Astrocyte (in vitro differentiated cells and primary cell): ENCODE measurements at regions not wholly inside any gene's neighbourhood (a gene's known extent, or its start where the extent isn't known, plus 50 kb on each side); places are given as distances from the start of the nearest gene placed in this dataset.

ENCODE experiments used
- DNase-seq: peaks from one replicate; pipeline ENCODE4 v3.0.0-alpha.2; 2010; ENCODE audit warnings: low read depth
- FAIRE-seq: peaks from 2 replicates; lab custom pipeline; 2011; peaks lifted over from hg19 to GRCh38; lab: Jason Lieb, UNC
- H2AFZ ChIP-seq: 2 replicates; pipeline ENCODE4 v1.6.0; 2012; ENCODE audit warnings: low read depth, low read length, inconsistent platforms
- H3K27ac ChIP-seq: 2 replicates; pipeline ENCODE4 v1.5.1; 2011; ENCODE audit warnings: low read depth, low read length, inconsistent platforms
- H3K27me3 ChIP-seq: 2 replicates; pipeline ENCODE4 v1.6.0; 2011; ENCODE audit warnings: low read length, inconsistent platforms; ENCODE audit not compliant: insufficient read depth
- H3K36me3 ChIP-seq: 2 replicates; pipeline ENCODE4 v1.5.1; 2011; ENCODE audit warnings: low read length, inconsistent platforms; ENCODE audit not compliant: insufficient read depth
- H3K4me1 ChIP-seq: 2 replicates; pipeline ENCODE4 v1.5.1; 2011; ENCODE audit warnings: low read length, inconsistent platforms; ENCODE audit not compliant: insufficient read depth
- H3K4me2 ChIP-seq: 2 replicates; pipeline ENCODE4 v1.6.0; 2012; ENCODE audit warnings: low read length, inconsistent platforms
- H3K4me3 ChIP-seq: 2 replicates; pipeline ENCODE4 v1.5.1; 2011; ENCODE audit warnings: low read depth, mild to moderate bottlenecking, low read length, inconsistent platforms; ENCODE audit not compliant: insufficient read depth
- H3K79me2 ChIP-seq: 2 replicates; pipeline ENCODE4 v1.6.0; 2012; ENCODE audit warnings: mild to moderate bottlenecking, low read length, inconsistent platforms; ENCODE audit not compliant: insufficient read depth
- H3K9ac ChIP-seq: 2 replicates; pipeline ENCODE4 v1.6.0; 2012; ENCODE audit warnings: mild to moderate bottlenecking, low read length, inconsistent platforms
- H3K9me3 ChIP-seq: 2 replicates; pipeline ENCODE4 v1.5.1; 2012; ENCODE audit warnings: low read depth, mild to moderate bottlenecking, low read length, inconsistent platforms; ENCODE audit not compliant: insufficient read depth
- H4K20me1 ChIP-seq: 2 replicates; pipeline ENCODE4 v1.6.0; 2012; ENCODE audit warnings: low read length, inconsistent platforms; ENCODE audit not compliant: insufficient read depth
- H3K27ac Mint-ChIP-seq: one replicate; pipeline ENCODE4 v1.8.0; 2021; ENCODE audit warnings: mild to moderate bottlenecking, mixed read lengths; ENCODE audit not compliant: unreplicated experiment
- H3K27me3 Mint-ChIP-seq: one replicate; pipeline ENCODE4 v1.8.0; 2021; ENCODE audit warnings: low read depth, mixed read lengths; ENCODE audit not compliant: unreplicated experiment
- H3K36me3 Mint-ChIP-seq: one replicate; pipeline ENCODE4 v1.8.0; 2021; ENCODE audit warnings: low read depth, mixed read lengths; ENCODE audit not compliant: unreplicated experiment
- H3K4me1 Mint-ChIP-seq: one replicate; pipeline ENCODE4 v1.8.0; 2021; ENCODE audit warnings: low read depth, mixed read lengths; ENCODE audit not compliant: unreplicated experiment
- H3K4me3 Mint-ChIP-seq: one replicate; pipeline ENCODE4 v1.8.0; 2021; ENCODE audit warnings: mild to moderate bottlenecking, moderate library complexity, mixed read lengths; ENCODE audit not compliant: unreplicated experiment
- H3K9me3 Mint-ChIP-seq: one replicate; pipeline ENCODE4 v1.8.0; 2021; ENCODE audit warnings: mild to moderate bottlenecking, mixed read lengths; ENCODE audit not compliant: unreplicated experiment
- CTCF ChIP-seq: IDR thresholded peaks from 2 replicates; pipeline ENCODE4 v1.5.1; 2011; ENCODE audit warnings: low read depth, mild to moderate bottlenecking, inconsistent platforms, low read length, moderate library complexity; ENCODE audit not compliant: insufficient read depth
- EZH2 ChIP-seq: IDR thresholded peaks from 2 replicates; pipeline ENCODE4 v1.6.1; 2012; ENCODE audit warnings: mild to moderate bottlenecking, low read length, inconsistent platforms; ENCODE audit not compliant: insufficient read depth

GRCh38 chr10:57775250-57775649, 492.4 kb downstream of the IPMK start:
- Mint-ChIP-seq H3K4me3 (no peak overlapping the region), H3K36me3 (no peaks in the 10 kb centered on the region), H3K27ac (no peak overlapping the region), H3K27me3 (no peaks in the 10 kb centered on the region), H3K9me3 (peaks cover 18% of the 10 kb centered on the region), H3K4me1 (no peaks in the 10 kb centered on the region)
- H3K4me2 ChIP-seq, result no peak overlapping the region
- no peaks in the 10 kb centered on the region for H4K20me1 ChIP-seq
- no peak overlapping the region for H3K9ac ChIP-seq
- no peaks in the 10 kb centered on the region for H3K4me1 ChIP-seq
- no peak for FAIRE-seq
- H3K79me2 ChIP-seq, result no peaks in the 10 kb centered on the region
- peaks cover 5% of the 10 kb centered on the region for H3K9me3 ChIP-seq
- H3K27me3 ChIP-seq, result no peaks in the 10 kb centered on the region
- no peak overlapping the region for H3K27ac ChIP-seq
- TF ChIP-seq EZH2 (no peak), CTCF (no peak)
- no peak overlapping the region for H3K4me3 ChIP-seq
- H3K36me3 ChIP-seq, result no peaks in the 10 kb centered on the region
- no peak for DNase-seq
- no peak overlapping the region for H2AFZ ChIP-seq

- Histone ChIP-seq H3K36me3 (no peaks in the 10 kb centered on the region), H3K4me1 (no peaks in the 10 kb centered on the region), H3K4me2 (no peak overlapping the region), H3K27me3 (no peaks in the 10 kb centered on the region), H3K27ac (no peak overlapping the region), H3K9ac (no peak overlapping the region), H3K4me3 (no peak overlapping the region), H3K79me2 (no peaks in the 10 kb centered on the region), H2AFZ (no peak overlapping the region), H4K20me1 (no peaks in the 10 kb centered on the region), H3K9me3 (no peaks in the 10 kb centered on the region)
- Mint-ChIP-seq H3K9me3 (peaks cover 4% of the 10 kb centered on the region), H3K27me3 (no peaks in the 10 kb centered on the region), H3K36me3 (no peaks in the 10 kb centered on the region), H3K4me1 (no peaks in the 10 kb centered on the region), H3K27ac (no peak overlapping the region), H3K4me3 (no peak overlapping the region)
- FAIRE-seq, result no peak
- TF ChIP-seq CTCF (no peak), EZH2 (no peak)
- no peak for DNase-seq
Measured at GRCh38 chr10:57769298-57769697, 498.4 kb downstream of the IPMK start.

DNA sequence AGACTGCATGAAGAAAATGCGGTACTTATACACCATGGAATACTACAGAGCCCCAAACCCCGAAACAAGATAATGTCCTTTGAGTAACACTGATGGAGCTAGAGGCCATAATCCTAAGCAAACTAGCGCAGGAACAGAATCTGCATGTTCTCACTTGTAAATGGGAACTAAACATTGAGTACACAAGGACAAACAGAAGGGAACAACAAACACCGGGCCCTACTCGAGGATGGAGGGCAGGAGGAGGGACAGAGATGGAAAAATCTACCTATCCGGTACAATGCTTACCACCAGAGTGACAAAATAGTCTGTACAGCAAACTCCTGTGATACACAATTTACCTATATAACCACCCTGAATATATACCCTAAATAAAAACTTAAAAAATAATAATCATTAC, 507.9 kb downstream of the IPMK start:
- H3K4me2 ChIP-seq, result no peak overlapping the region
- no peak overlapping the region for H3K4me3 ChIP-seq
- no peaks in the 10 kb centered on the region for H3K9me3 Mint-ChIP-seq
- no peak overlapping the region for H3K4me3 Mint-ChIP-seq
- H3K79me2 ChIP-seq, result no peaks in the 10 kb centered on the region
- no peak overlapping the region for H3K9ac ChIP-seq
- no peak overlapping the region for H3K27ac ChIP-seq
- H3K27me3 Mint-ChIP-seq, result no peaks in the 10 kb centered on the region
- no peaks in the 10 kb centered on the region for H3K27me3 ChIP-seq
- H3K36me3 Mint-ChIP-seq, result no peaks in the 10 kb centered on the region
- no peak for FAIRE-seq
- H3K4me1 Mint-ChIP-seq, result no peaks in the 10 kb centered on the region
- no peaks in the 10 kb centered on the region for H4K20me1 ChIP-seq
- H3K36me3 ChIP-seq, result no peaks in the 10 kb centered on the region
- H3K9me3 ChIP-seq, result no peaks in the 10 kb centered on the region
- no peak for TF ChIP-seq EZH2
- TF ChIP-seq CTCF, result no peak
- DNase-seq, result no peak
- no peak overlapping the region for H2AFZ ChIP-seq
- H3K4me1 ChIP-seq, result no peaks in the 10 kb centered on the region
- H3K27ac Mint-ChIP-seq, result no peak overlapping the region
